Nephron progenitor cell (in vitro differentiated cells): ENCODE measurements at regions not wholly inside any gene's neighbourhood (a gene's known extent, or its start where the extent isn't known, plus 50 kb on each side); places are given as distances from the start of the nearest gene placed in this dataset.
"Not testable (repeated sequence)": the region's sequence is repeated elsewhere in the genome, so short reads cannot be mapped to it uniquely, and the experiment has no call there.

Experiments
- DNase-seq: peaks from one replicate; pipeline ENCODE4 v3.0.0; 2021
- H3K27ac Mint-ChIP-seq: 2 replicates; pipeline ENCODE4 v1.8.0; 2021; ENCODE audit warnings: mild to moderate bottlenecking, moderate library complexity, mixed read lengths
- H3K27me3 Mint-ChIP-seq: 2 replicates; pipeline ENCODE4 v1.8.0; 2021; ENCODE audit warnings: mild to moderate bottlenecking, low read depth, mixed read lengths; ENCODE audit not compliant: poor library complexity
- H3K36me3 Mint-ChIP-seq: 2 replicates; pipeline ENCODE4 v1.8.0; 2021; ENCODE audit warnings: low read depth, mixed read lengths
- H3K4me1 Mint-ChIP-seq: 2 replicates; pipeline ENCODE4 v1.8.0; 2021; ENCODE audit warnings: mixed read lengths
- H3K4me3 Mint-ChIP-seq: 2 replicates; pipeline ENCODE4 v1.8.0; 2021; ENCODE audit warnings: mild to moderate bottlenecking, moderate library complexity, mixed read lengths
- H3K9me3 Mint-ChIP-seq: 2 replicates; pipeline ENCODE4 v1.8.0; 2021; ENCODE audit warnings: mild to moderate bottlenecking, moderate library complexity, mixed read lengths
- TF ChIP-seq, protein P1 (sequence below): fragments of 200-600 bp; sonication (generic); IDR thresholded peaks from 2 replicates; pipeline ENCODE4 v1.5.0; 2021; ENCODE audit warnings: antibody characterized with exemption

GRCh38 chr5:92616085-92616484 lies 964.9 kb downstream of the NR2F1-AS1 start:
- no peak overlapping the region for H3K4me3 Mint-ChIP-seq
- H3K36me3 Mint-ChIP-seq = no peaks in the 10 kb centered on the region
- H3K4me1 Mint-ChIP-seq = no peaks in the 10 kb centered on the region
- H3K27me3 Mint-ChIP-seq = peaks cover 3% of the 10 kb centered on the region
- H3K9me3 Mint-ChIP-seq = peaks cover 20% of the 10 kb centered on the region
- DNase-seq = no peak
- no peak overlapping the region for H3K27ac Mint-ChIP-seq
- TF ChIP-seq, protein P1, sequence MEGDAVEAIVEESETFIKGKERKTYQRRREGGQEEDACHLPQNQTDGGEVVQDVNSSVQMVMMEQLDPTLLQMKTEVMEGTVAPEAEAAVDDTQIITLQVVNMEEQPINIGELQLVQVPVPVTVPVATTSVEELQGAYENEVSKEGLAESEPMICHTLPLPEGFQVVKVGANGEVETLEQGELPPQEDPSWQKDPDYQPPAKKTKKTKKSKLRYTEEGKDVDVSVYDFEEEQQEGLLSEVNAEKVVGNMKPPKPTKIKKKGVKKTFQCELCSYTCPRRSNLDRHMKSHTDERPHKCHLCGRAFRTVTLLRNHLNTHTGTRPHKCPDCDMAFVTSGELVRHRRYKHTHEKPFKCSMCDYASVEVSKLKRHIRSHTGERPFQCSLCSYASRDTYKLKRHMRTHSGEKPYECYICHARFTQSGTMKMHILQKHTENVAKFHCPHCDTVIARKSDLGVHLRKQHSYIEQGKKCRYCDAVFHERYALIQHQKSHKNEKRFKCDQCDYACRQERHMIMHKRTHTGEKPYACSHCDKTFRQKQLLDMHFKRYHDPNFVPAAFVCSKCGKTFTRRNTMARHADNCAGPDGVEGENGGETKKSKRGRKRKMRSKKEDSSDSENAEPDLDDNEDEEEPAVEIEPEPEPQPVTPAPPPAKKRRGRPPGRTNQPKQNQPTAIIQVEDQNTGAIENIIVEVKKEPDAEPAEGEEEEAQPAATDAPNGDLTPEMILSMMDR = no peak

DNA sequence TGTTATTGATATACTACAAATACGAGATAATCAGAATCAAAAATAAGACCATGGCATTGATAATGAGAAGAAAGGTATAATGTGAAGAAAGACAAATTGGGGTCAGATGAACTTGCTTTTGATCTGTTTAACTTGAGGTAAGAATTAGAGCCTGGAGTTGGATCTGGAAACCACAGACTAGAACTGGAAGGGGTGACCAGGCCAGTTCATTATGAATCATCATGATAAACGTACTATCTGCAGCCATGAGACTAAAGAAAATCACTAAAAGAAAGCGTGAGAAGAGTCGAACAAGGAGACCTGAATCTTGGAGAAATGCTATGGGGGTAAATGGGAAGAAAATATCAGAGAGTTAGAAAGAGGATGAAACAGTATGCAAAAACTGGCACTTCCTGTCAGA lies 967.5 kb downstream of the NR2F1-AS1 start:
- Mint-ChIP-seq H3K4me3 (no peak overlapping the region), H3K27ac (no peak overlapping the region), H3K4me1 (no peaks in the 10 kb centered on the region), H3K27me3 (peaks cover 2% of the 10 kb centered on the region), H3K9me3 (no peaks in the 10 kb centered on the region), H3K36me3 (no peaks in the 10 kb centered on the region)
- TF ChIP-seq, protein P1 = no peak
- DNase-seq = no peak

GRCh38 chr5:92610435-92610834 lies 970.6 kb downstream of the NR2F1-AS1 start:
- H3K36me3 Mint-ChIP-seq, H3K9me3 Mint-ChIP-seq, DNase-seq, H3K27me3 Mint-ChIP-seq, H3K4me1 Mint-ChIP-seq, H3K4me3 Mint-ChIP-seq, H3K27ac Mint-ChIP-seq: not testable (repeated sequence)

DNA sequence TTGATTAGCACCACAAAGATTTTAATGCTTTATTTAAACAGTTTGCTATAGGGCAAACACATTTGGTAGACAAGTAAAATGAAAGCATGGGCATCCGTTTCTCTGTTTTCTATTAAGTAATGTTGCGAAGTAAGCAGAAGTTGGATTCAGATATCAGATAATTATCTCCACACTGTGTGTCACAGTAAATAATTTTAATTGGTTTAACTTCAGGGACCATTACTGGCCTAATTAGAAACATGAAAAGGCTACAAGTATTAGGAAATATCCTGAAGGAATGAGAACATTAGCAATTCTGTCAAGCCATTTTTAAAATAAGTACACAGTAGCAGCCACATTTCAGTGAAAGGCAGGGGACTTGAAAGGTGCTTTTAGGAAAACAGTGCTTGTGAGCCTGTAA lies 975.4 kb downstream of the NR2F1-AS1 start:
- H3K27me3 Mint-ChIP-seq = peaks cover 15% of the 10 kb centered on the region
- H3K9me3 Mint-ChIP-seq = peaks cover 3% of the 10 kb centered on the region

DNA sequence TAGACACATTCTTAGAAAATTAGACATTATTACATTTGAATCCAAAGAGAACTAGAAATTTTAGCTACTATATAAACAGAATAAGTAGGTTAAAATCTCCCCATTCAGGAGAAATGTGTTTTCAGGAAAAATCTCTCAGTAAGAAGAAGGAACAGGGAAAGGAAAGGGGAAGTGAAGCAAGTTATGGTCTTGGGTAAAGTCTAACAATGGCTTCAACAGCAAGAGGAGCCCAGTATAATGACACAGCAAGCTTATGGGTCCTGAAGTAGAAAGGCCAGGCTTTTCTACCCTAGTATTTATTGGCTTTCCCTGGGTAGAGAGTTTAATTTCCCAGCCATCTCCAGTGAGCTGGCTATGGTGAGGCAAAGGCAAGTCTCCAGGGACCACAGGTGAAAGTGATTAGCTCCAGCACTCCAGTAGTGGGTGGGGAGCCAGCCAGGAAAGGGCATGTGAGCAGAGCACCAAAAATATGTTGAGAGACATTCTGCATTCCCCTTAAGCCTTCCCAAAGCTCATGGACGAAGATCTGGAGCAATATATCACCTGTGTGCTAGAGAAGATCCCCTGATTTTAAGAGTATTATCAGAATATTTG lies 981.7 kb downstream of the NR2F1-AS1 start:
- peaks cover 4% of the 10 kb centered on the region for H3K9me3 Mint-ChIP-seq
- peaks cover 11% of the 10 kb centered on the region for H3K27me3 Mint-ChIP-seq
- no peak for DNase-seq
- H3K27ac Mint-ChIP-seq = no peak overlapping the region
- no peaks in the 10 kb centered on the region for H3K36me3 Mint-ChIP-seq
- TF ChIP-seq, protein P1 = no peak
- H3K4me1 Mint-ChIP-seq = peaks cover 8% of the 10 kb centered on the region
- no peak overlapping the region for H3K4me3 Mint-ChIP-seq

More for the DNA sequence above, 975.4 kb downstream of the NR2F1-AS1 start:
- no peak overlapping the region for H3K27ac Mint-ChIP-seq
- TF ChIP-seq, protein P1 = no peak
- no peak for DNase-seq
- H3K36me3 Mint-ChIP-seq = no peaks in the 10 kb centered on the region
- no peak overlapping the region for H3K4me3 Mint-ChIP-seq
- H3K4me1 Mint-ChIP-seq = peaks cover 23% of the 10 kb centered on the region

- no peak for DNase-seq
- no peak overlapping the region for H3K4me3 Mint-ChIP-seq
- TF ChIP-seq, protein P1 = no peak
- H3K36me3 Mint-ChIP-seq = no peaks in the 10 kb centered on the region
- H3K4me1 Mint-ChIP-seq = no peaks in the 10 kb centered on the region
- no peaks in the 10 kb centered on the region for H3K9me3 Mint-ChIP-seq
- H3K27me3 Mint-ChIP-seq = no peaks in the 10 kb centered on the region
- H3K27ac Mint-ChIP-seq = no peak overlapping the region
Observed at GRCh38 chr5:92594031-92594430, 987.0 kb downstream of the NR2F1-AS1 start.
